KG1 (cell line): ENCODE measurements at regions not wholly inside any gene's neighbourhood (a gene's known extent, or its start where the extent isn't known, plus 50 kb on each side); places are given as distances from the start of the nearest gene placed in this dataset.
"Not testable (repeated sequence)": the region's sequence is repeated elsewhere in the genome, so short reads cannot be mapped to it uniquely, and the experiment has no call there.

Source experiments
- DNase-seq: peaks from one replicate; lab custom pipeline; 2025; lab: John Stamatoyannopoulos, UW

DNA sequence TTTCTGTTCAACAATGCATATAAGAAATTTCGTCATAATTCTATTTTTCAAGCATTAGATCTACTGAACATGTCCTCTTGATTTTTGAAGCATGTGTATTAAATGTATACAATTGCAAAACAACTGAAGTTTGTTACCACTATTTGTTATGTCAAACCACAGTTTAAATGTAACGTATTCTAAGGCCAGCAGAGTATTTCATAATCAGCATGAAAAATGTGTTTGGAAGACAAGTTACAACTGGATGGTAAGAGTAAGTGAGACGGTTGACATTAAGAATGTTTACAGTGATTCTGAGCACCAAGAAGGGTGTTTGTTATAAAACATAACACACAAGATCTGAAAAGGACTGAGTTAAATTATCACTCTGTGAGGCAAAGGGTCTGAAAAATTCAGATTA lies 738.4 kb downstream of the PLOD2 start:
- no peak for DNase-seq

DNA sequence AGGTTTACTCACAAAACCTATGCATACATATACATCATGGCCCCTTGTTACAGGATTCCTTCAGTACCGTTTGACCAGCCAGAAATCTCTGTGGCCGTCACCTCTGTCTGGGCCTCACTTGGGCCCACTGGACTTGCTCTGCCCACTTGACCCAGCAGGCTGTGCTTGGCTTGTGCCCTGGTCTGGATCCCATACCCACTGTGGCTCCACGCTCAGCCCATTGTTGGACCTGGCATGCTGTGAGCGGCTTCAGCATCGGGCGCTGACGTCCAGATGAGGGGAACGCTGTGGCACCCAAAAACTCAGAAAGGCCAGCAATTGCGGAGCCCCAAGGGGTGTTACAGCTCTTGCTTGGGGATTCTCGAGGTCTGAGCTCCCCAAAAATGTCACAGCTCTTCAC lies 733.6 kb downstream of the PLOD2 start:
- DNase-seq, result no peak

DNA sequence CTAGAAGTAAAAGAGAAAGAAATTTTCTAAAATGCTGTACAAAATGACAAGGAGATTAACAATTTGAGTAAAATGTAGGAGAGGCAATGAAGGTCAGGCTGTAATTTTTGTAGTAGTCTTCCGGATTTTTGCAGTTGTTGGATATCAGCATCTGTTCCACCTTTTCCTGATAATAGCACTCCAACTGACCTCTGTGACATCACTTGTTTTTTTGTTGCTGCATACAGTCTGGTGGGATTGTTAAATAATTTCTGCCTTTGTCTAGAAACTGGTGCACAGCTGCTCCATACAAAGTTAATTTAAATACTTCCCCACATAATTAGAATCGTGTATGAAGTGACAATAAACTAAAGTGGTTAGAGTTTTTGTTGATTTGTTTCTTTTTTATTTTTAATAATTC lies 731.4 kb downstream of the PLOD2 start:
- no peak for DNase-seq

DNA sequence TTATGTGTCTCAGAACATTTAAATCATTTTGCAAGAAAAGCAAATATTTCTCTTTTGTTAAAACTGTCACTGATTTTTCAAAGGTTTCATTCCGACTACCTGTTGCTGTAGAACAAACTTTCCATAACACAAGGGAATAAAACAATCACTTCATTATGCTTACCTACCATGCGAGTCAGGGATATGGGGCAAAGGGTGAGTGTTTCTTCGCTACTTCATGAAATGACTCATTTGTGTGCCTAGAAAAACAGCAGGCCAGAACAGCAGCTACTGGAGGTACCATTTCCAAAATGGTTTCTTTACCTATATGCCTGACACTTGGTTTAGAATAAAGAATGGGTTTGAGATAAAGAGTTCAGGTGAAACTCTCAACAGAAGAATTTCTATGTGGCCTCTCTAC lies 712.5 kb downstream of the PLOD2 start:
- DNase-seq, result no peak

DNA sequence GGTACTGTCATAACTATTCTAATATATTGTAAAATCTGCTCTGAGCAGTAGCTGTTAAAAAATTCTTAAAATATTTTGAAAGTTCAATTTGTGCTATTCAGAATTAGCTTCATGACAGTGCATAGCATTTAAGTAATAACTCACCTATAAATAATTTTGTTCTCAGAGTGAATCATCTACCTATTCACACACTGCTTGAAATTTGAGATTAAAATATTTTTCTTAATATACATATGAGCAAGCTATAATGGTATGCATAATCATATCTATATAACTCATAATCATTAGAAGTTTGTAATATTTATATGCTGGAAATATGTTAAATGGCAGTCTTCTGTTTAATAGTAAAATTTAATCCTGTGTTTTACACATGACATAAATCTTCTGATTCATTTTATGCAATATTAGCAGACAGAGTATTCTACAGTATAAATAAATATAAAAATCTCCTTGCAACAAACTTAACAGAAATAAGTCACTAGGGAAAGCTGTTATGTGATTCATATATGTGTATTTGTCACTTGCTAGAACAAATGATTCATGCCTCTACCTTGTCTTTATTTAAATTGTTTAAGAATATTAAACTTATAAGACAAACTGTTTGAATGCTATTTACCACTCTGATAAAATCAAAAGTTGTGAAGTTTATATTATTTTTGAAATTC lies 710.8 kb downstream of the PLOD2 start:
- no peak for DNase-seq

DNA sequence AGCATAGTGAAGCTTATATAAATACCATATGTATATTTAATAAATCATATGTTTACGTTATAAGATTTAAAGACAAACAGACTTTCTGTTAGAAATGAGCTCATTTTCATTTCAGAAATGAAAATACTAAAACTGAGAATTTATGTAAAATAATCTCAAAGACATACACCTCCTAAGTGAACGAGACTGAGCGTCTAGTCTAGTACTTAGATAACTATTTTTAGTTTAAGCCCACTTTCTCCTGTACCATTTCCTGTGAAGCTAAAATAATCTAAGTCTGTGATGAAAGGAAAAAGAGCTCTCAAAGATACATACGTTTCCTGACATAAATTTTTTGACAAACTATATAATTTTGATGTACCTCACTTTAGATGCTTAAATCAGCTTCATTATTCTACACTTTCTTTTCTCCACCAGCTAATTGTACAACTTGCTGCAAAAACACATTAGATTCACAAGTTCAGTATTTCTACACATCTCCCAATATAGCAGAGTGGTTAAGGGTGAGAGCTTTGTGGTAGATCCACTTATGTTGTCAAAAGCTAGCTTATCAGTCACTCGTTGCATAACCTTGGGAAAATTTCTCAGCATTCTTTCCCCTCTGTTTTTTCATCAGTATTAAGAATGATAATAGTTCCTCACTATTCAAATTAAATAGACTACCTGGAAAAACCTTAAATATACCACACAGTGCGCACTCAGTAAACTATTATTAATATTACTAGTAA lies 703.0 kb downstream of the PLOD2 start:
- DNase-seq, result no peak

DNA sequence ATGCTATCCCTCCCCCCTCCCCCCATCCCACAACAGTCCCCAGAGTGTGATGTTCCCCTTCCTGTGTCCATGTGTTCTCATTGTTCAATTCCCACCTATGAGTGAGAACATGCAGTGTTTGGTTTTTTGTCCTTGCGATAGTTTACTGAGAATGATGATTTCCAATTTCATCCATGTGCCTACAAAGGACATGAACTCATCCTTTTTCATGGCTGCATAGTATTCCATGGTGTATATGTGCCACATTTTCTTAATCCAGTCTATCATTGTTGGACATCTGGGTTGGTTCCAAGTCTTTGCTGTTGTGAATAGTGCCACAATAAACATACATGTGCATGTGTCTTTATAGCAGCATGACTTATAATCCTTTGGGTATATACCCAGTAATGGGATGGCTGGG lies 701.3 kb downstream of the PLOD2 start:
- DNase-seq, result not testable (repeated sequence)

DNA sequence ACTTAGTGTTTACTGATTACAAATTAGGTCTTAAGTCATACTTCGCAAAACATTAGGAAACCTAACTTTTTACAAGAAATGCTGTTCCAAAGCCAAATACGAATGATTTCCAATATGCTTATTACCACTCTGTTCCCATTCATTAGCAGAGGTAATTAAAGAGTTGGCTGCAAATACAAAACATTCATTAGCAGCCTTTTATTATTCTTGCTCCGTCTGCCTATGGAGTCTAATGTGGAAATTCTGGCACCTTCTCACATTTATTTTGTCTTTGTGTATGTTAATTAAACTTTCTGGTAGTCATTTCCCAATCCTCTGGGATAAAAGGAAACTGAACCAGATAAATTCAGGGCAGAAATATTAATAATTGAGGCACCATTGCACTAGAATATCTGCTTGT lies 689.0 kb downstream of the PLOD2 start:
- no peak for DNase-seq

DNA sequence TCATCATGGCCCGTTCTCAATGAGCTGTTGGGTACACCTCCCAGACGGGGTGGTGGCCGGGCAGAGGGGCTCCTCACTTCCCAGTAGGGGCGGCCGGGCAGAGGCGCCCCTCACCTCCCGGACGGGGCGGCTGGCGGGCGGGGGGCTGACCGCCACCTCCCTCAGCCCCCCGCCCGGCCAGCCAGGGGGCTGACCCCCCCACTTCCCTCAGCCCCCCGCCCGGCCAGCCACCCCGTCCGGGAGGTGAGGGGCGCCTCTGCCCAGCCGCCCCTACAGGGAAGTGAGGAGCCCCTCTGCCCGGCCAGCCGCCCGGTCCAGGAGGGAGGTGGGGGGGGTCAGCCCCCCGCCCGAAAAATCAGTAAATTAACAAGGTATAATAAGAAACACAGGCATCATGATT lies 678.2 kb downstream of the PLOD2 start:
- DNase-seq, result not testable (repeated sequence)

DNA sequence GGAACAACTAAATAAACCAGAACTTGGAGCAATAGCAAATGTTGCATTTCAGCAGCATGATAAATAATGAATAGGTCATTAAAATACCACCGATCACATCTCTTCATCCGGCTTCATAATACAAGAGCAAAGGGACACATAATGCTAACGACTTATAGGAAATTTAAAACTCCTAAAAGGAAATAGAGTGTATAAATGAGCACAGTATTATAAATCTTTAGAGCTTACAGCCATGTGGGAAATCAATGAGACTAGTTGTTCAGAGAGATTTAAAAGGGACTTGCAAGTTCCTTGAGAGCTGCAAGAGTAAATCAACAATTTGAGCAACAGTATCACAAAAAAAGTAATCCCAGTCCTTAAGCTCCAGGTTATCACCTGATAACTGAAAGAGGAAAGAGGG lies 677.0 kb downstream of the PLOD2 start:
- DNase-seq, result no peak

DNA sequence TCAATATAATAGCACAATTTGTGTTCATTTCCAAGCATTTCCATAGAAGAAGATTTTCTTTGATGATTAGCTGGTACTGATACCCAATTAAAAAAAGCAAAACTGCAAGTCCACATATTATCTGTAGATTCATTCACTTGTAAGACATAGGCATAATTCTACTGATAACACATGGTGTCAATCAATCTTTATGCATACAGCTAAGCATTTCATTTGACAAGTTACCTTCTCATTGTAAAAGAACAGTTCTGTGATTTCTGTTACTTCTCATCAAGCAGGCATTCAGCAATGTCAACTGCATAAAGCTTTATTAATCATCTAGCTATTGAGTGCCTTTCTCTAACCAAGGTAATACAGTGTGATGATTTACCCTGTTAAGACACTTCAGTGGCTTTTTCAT lies 672.0 kb downstream of the PLOD2 start:
- no peak for DNase-seq

DNA sequence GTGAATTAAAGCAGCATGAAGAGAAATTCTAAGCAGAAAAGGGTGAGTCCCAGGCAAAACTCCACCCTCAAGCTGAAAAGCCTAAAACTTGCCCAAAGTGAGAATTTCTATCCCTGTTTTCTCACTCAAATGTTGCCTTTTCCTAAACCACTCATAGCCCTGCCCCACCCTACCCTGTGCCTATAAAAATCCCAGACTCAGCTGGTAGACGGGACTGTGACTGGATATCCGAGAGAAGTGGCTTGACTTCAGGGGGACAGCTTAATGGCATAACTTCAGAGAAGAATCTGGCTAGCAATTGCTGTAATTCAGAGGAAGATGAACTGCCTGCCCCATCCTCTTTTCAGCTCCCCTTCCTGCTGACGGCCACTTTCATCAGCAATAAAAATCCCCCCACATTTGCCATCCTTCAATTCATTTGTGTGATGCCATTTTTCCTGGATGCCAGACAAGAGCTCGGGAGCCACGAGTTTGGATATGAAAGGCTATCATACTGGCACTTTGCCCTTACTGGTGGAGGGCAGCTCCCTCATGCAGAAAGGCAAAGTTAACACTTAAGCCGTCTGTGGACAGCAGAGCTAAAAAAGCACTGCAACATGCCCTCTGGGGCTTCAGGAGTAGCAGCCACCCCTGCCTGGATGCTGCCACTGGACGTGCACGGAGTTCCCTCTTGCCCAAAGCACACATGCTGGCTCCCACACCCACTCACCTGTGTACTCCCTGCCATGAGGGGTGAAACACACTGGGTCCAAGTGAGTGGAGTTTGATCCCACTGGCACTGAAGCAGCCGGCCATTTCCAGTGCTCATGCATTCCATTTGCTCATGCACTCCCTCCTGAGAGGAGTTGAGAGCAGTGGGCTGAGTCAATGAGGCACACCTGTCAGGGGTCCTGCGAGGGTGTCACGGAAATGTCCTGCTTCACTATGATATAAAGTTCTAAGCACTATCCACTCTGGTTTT lies 670.6 kb downstream of the PLOD2 start:
- DNase-seq, result no peak

DNA sequence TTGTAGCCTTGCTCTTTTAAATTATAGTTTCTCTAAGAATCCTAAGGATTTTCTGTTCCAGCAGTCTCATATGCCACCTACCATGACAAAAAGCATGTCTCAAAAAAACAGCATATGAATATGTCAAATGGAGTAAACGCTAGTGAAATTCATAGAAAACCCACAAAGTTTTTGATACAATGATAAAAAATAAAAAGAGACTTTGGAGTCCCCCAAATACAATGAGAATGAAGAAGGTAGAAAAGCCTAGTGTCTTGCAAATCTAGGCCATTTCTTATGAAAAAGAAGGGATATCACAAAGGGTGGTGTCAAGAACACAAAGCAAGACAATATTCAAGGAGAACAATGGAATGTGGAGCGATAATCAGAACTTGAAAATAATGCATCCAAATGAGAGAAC lies 668.5 kb downstream of the PLOD2 start:
- no peak for DNase-seq

DNA sequence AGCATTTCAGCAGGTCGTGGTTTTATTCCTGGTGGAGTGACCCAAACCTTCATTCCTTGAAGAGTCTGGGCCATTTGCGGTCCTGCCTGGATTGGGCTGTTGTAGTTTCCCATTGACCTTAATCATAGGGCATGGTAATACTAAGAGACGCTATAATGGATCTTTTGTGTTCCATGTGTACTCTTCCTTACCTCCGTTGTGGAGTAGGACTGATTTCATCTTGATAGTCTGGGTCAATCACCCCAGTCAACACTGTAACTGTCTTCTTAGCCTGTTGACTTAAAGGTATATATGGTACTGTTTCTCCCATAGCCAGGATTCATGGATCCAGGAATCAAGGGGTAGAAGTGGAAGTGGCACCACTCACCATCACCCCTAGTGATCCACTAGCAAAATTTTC lies 643.6 kb downstream of the PLOD2 start:
- not testable (repeated sequence) for DNase-seq

DNA sequence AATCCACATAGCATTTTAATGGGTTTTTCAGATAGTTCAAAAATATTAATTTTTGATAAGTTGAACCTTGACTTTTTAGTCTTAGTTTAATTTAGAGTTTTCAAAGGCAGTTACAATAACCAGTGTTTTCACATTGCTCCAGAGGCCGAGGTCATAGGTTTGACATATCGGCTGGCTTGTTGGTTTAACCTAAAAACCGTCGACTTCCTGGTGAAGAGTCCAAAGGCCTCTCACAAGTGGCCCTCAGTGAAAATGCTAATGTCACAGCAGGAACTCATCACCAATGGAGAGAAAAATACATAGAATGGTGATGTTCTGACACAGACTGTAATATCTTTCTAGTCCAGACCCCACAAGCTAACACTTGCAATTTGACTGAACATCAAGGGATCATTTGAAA lies 642.3 kb downstream of the PLOD2 start:
- no peak for DNase-seq

DNA sequence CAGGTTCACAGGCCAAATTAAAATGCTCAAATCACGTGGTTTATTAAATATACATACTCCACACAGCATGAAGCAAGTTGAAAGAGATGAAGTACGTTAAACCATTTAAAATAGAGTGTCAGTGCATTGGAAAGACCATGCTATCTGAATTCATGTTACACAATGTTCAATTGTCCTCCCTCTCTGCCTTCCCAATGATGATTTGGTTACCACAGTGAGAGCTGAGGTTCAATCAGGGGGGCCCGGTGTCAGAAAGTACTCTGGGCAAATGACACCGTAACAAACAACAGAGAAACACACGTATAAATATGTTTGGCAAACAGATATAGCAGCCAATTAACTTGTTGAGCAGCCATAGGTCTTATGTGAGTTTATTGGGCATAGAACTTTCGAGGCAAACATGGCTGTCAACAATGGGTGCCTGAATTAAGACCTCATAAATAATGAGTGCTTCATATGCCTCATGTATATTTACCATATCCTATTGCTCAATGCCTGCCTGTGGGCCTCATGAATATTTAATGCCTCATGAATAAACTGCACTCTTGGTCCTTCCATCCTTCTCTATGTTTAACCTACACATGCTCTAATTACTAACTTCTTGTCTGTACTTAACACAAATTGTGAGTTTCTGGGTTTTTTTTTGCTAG lies 641.5 kb downstream of the PLOD2 start:
- DNase-seq, result no peak

DNA sequence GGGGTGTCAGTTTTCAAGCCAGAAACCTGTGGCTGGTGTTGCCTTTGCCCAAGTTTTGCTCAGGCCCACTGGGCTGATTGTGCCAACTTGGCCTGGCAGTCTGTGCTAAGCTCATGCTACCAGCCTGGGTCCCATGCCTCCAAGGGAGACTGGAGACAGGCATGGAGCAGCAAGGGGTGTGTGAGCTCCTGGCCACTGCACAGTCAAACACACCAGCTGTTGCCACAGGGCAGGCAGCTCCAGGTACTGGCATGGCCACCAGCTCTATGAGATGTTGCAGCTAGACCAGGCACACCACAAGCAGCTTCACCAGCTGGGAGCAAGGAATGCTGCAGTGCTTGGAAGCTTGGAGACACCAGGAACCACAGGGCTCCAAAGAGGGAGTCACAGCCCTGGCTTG lies 638.8 kb downstream of the PLOD2 start:
- no peak for DNase-seq

DNA sequence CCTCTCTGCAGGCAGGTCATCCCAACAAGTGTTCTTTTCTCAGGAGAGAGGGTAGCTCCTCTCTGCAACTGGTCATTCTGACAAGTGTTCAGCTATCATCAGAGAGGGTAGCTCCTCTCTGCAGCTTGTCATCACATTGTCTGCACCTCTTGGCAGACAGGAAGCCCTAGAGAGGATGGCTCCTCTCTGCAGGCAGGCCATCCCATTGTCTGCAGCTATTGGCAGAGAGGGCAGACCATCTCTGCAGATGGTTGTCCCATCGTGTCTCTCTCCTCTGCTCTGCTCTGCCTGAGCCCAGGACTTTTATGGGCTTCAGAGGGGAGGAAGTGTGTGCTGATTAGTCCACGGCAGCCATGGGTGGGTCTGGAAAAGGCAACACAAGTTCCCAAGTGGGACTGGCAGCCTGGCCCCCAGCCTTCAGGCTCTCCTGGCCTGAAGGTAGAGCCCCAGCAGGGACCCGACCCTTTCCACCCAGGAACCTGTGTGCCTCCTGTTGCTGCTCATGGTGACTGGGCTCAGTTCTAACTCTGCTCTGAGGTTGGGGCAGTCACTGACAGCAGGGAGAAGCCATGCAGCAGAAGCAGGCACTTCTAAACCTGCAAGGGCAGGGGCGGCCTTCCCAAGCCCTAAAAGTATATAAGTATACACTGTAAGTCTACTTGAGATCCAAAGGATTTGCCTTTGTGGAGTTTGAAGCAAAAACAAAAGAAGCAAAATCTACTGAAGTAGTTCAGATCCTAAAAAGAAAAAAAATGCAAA lies 637.9 kb downstream of the PLOD2 start:
- no peak for DNase-seq

DNA sequence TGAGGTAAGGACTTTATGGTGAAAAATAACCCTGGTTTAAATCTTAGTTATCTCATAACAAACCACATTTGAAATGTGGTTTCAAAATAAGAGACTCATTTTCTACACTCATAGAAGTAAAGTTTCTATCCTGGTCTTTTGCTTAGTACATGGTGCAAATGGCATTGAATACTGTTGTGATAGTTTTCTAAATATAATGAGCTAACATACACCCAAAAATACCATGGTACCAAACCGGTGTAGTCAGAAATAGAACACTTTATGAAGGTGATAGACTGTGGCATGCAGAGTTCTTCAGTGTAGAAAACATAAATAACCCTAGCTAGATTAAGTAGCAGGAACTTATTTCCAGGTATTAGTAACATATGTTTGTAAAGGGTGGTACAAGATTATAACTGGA lies 629.4 kb downstream of the PLOD2 start:
- DNase-seq, result no peak

DNA sequence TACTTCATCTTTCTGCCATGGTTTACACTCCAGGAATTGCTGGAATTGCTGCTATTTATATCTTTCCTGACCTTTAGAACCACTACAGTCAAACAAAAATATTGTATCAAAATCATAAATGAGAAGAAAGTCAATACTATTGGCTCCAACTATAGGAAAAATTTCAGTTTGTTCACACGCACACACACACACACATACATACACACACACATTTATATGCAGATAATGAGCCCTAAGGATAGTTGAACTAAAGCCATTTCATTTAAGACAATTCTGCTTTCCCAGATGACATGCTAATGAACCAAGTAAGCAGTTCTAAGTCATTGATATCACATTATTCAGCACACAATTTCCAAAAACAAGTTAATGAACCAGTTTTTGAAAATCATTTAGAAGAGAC lies 627.3 kb downstream of the PLOD2 start:
- DNase-seq, result no peak

DNA sequence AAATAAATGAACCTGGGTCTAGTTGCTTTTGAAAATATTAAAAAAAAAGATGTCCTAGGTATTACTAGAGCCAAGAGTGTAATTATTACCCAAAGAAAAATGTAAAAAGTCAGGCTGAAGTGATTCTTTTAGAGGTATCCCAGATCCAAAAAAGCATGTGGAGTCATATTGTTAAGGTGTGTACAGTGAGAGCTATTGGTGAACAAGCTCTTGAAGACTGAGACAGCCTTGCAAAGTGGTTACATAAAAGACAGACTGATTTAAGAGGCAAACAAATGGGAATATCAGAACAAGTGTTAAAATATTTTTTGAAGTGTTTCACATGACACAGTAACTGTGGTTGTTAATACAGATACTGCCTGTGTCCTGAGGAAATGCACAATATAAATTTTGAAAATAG lies 624.5 kb downstream of the PLOD2 start:
- no peak for DNase-seq

DNA sequence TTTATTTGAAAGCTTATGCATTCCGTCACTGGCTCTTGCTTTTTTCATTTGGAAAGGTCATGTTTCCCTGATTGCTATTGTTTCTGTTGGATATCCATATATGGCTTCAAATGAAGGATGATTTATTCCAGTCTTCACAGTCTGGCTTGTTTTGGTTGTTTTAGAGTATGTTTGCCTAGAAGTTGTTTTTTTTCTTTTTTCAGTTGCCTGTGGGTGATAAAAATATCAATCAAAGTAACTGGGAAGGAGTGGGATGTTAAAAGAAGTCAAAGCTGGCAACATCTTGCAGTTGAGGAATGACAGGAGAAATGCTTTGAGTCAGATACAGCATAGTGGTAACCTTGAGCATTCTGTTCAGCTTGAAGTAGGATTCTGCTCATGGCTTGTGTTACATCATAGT lies 610.5 kb downstream of the PLOD2 start:
- no peak for DNase-seq
